GM19467 (cell line): ENCODE measurements at regions not wholly inside any gene's neighbourhood (a gene's known extent, or its start where the extent isn't known, plus 50 kb on each side); places are given as distances from the start of the nearest gene placed in this dataset.

Experiments used
- ATAC-seq: cut with Tn5 transposase; IDR thresholded peaks from one replicate; pipeline ENCODE4 v1.9.1; 2021; ENCODE audit warnings: mild to moderate bottlenecking, moderate library complexity; ENCODE audit not compliant: unreplicated experiment

- no peak for ATAC-seq
Measured at GRCh38 chr12:24034160-24034559, 84.7 kb upstream of the SOX5 start.

GRCh38 chr12:24027352-24027751 is 77.9 kb upstream of the SOX5 start:
- no peak for ATAC-seq

DNA sequence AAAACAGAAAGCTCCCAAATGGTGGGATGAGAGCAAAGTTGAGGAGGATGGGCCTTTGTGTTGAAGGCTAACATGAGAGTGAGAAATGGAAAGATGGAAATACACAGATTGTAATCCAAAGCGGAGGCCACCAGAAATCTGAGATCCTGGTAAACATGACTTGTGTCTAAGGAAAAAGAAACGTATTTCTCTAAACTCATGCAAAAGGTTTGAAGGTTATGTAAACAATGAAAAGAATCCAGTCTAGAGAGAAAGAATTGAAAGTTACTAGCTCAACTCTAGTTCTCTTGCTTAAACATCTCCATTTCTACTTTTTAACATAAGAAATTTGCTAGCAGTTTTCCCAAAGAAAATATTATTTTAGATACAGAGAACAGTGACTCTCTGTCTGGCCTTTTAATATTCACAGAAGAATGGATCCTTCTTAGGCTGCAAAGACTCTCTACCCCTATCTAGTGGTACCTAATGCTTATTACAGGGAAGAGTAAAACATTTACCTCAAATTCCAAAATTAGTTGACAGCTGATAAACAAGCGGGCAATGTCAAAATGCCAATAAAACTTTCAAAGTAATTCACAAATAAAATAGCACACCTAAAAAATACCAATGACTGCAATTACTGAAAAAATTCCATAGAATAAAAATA is 75.8 kb upstream of the SOX5 start:
- ATAC-seq: no peak

DNA sequence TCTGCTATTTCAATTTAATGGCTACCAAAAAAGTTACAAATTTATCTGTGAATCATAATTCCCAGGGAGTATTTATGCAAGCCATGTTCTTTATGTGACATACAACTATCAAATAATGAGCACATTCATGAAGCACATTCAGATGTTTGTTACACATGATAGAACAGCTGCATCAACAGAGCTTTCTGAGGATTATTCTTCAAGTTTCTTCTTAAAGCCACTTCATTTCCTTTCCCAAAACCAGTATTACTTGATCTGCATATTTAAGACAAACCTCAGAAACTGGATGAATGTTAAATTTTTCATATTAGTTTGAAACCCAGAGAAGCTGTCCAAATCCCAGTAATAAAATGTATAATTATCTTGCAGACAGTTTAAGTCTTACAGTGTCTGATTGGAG is 73.6 kb upstream of the SOX5 start:
- no peak for ATAC-seq

- ATAC-seq: no peak
Measured at GRCh38 chr12:24021164-24021502, 71.7 kb upstream of the SOX5 start.

GRCh38 chr12:24020397-24021163 is 71.1 kb upstream of the SOX5 start:
- no peak for ATAC-seq

- no peak for ATAC-seq
Measured at GRCh38 chr12:24015833-24016160, 66.3 kb upstream of the SOX5 start.

- no peak for ATAC-seq
Measured at GRCh38 chr12:24014915-24015832, 65.7 kb upstream of the SOX5 start.

GRCh38 chr12:24014240-24014639 is 64.8 kb upstream of the SOX5 start:
- no peak for ATAC-seq

DNA sequence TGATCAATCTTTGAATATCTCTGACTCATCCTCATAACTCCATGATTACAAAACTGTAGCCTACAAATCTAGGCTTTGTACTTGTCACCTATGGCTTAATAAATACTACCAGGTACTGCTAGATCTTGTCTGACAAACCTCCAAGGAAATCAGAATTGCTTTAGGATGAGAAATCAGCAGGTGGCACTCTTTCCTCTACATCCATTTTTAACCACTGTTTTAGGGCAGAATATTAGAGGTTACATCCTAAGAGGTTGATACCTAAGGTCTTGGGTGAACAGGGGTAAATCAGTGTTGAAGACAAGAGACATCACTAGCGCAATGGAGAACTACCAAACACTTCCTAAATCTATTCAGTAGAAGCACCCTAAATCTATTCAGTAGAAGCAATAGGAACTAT is 63.1 kb upstream of the SOX5 start:
- no peak for ATAC-seq

DNA sequence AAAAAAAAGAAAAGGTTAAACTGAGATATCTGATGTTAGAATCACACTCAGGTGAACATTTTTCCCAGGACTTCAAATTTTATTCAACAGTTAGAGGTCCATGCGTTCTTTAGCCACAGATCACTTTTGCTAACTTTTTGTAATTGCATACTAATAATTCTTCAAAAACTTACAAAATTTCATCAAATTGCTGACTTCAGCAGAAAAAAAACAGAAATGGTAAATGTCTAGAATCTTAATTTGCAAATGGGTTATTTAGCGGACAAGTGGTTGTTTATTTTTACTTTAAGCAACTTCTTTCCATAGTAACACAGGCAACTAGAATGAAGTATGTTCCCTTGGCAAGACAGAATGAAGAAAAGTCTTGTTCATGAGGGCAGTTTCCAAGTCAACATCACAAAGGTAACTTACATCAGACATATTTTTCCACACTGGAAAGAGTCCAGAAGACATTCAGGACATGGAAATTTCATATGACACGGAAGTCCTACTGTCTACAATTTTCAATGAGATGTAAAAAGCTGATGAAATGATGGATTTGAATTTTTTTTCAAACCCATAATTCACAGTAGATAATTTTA is 62.5 kb upstream of the SOX5 start:
- no peak for ATAC-seq

GRCh38 chr12:24008166-24008565 is 58.7 kb upstream of the SOX5 start:
- no peak for ATAC-seq
